SK-N-SH (cell line): ENCODE measurements at regions not wholly inside any gene's neighbourhood (a gene's known extent, or its start where the extent isn't known, plus 50 kb on each side); places are given as distances from the start of the nearest gene placed in this dataset.

Experiments
- CTCF ChIA-PET: fragments of 300-600, 350-600 bp; formaldehyde crosslinking; extraction: SDS; loops from one replicate; lab custom pipeline; 2021; lab: Yijun Ruan, JAX
- POLR2A ChIA-PET: fragments of 350-600 bp; sonication (Branson Sonifier 250); formaldehyde crosslinking; extraction: SDS; loops from one replicate; lab custom pipeline; 2020; ENCODE audit warnings: antibody characterized with exemption, inconsistent platforms; lab: Yijun Ruan, JAX
- DNase-seq: peaks from one replicate; pipeline ENCODE4 v3.0.0; 2012
- H2AFZ ChIP-seq: fragments of 200-600 bp; sonication (generic); 2 replicates; pipeline ENCODE4 v1.8.1; 2016; ENCODE audit warnings: antibody characterized with exemption, mild to moderate bottlenecking, low read depth
- H3F3A ChIP-seq: fragments of 200-600 bp; sonication (generic); replicated peaks from 2 replicates; pipeline ENCODE3; 2016; ENCODE audit warnings: antibody characterized with exemption, mild to moderate bottlenecking; ENCODE audit not compliant: insufficient read depth
- H3K27ac ChIP-seq, 2 experiments: fragments of 200-500 bp in 1 of 2; fragments of 200-600 bp in 1 of 2; sonication (Bioruptor generic) in 1 of 2; sonication (generic), shearing (Covaris generic) in 1 of 2; 2 replicates each; pipeline versions ENCODE4 v1.5.1 to v1.6.1; 2014 to 2016; ENCODE audit warnings: low read depth in 2 of 2, inconsistent platforms in 1 of 2, low read length in 1 of 2, mild to moderate bottlenecking in 1 of 2, mixed read lengths in 1 of 2
- H3K27me3 ChIP-seq: fragments of 200-600 bp; sonication (generic), shearing (Covaris generic); 2 replicates; pipeline ENCODE4 v1.6.1; 2016; ENCODE audit warnings: mixed run types; ENCODE audit not compliant: insufficient read depth
- H3K36me3 ChIP-seq, 2 experiments: fragments of 200-500 bp in 1 of 2; fragments of 200-600 bp in 1 of 2; sonication (Bioruptor generic) in 1 of 2; sonication (generic) in 1 of 2; replicated peaks in 1 of 2; 2 replicates each; pipeline versions ENCODE3 to v1.5.1; 2014 to 2016; ENCODE audit warnings: low read length in 1 of 2, mild to moderate bottlenecking in 1 of 2; ENCODE audit not compliant: insufficient read depth in 2 of 2, control insufficient read depth in 1 of 2
- H3K4me1 ChIP-seq, 2 experiments: fragments of 200-500 bp in 1 of 2; fragments of 200-600 bp in 1 of 2; sonication (Bioruptor generic) in 1 of 2; sonication (generic), shearing (Covaris generic) in 1 of 2; 2 replicates each; pipeline versions ENCODE4 v1.5.1 to v1.6.1; 2014 to 2016; ENCODE audit warnings: low read depth in 1 of 2, low read length in 1 of 2, mixed run types in 1 of 2; ENCODE audit not compliant: insufficient read depth in 2 of 2, control insufficient read depth in 1 of 2
- H3K4me2 ChIP-seq: fragments of 200-600 bp; sonication (generic), shearing (Covaris generic); 2 replicates; pipeline ENCODE4 v1.6.1; 2017; ENCODE audit warnings: mixed run types
- H3K4me3 ChIP-seq, 2 experiments: fragments of 200-500 bp in 1 of 2; fragments of 200-600 bp in 1 of 2; sonication (Bioruptor generic) in 1 of 2; sonication (generic), shearing (Covaris generic) in 1 of 2; 2 replicates each; pipeline versions ENCODE4 v1.5.1 to v1.8.1; 2014 to 2016; ENCODE audit warnings: low read depth in 2 of 2, inconsistent platforms in 1 of 2, low read length in 1 of 2, mild to moderate bottlenecking in 1 of 2, mixed read lengths in 1 of 2, moderate library complexity in 1 of 2
- H3K79me2 ChIP-seq: fragments of 200-600 bp; sonication (generic); 2 replicates; pipeline ENCODE4 v1.8.1; 2017; ENCODE audit warnings: mild to moderate bottlenecking; ENCODE audit not compliant: insufficient read depth
- H3K9ac ChIP-seq: fragments of 200-600 bp; sonication (generic); 2 replicates; pipeline ENCODE4 v1.6.1; 2017; ENCODE audit warnings: mixed run types
- H3K9me2 ChIP-seq: fragments of 200-600 bp; sonication (generic); 2 replicates; pipeline ENCODE4 v1.6.1; 2017; ENCODE audit warnings: mixed run types
- H3K9me3 ChIP-seq: fragments of 200-600 bp; sonication (generic); 2 replicates; pipeline ENCODE4 v1.6.1; 2017; ENCODE audit warnings: mixed run types, mild to moderate bottlenecking, moderate library complexity
- H4K20me1 ChIP-seq: fragments of 200-600 bp; sonication (generic); 2 replicates; pipeline ENCODE4 v1.6.1; 2017; ENCODE audit warnings: mild to moderate bottlenecking, mixed run types; ENCODE audit not compliant: insufficient read depth
- CHD2 ChIP-seq: fragments of 150-350 bp; IDR thresholded peaks from 2 replicates; pipeline ENCODE4 v1.6.1; 2018; ENCODE audit warnings: low read length; ENCODE audit not compliant: partially characterized antibody
- ELF1 ChIP-seq: IDR thresholded peaks from 2 replicates; pipeline ENCODE4 v1.4.0; 2012
- EZH2phosphoT487 ChIP-seq: fragments of 200-600 bp; sonication (generic); IDR thresholded peaks from 2 replicates; pipeline ENCODE4 v1.6.1; 2017; ENCODE audit warnings: low read depth, mixed run types, mild to moderate bottlenecking, antibody characterized with exemption, moderate library complexity, borderline replicate concordance
- FOSL2 ChIP-seq: IDR thresholded peaks from 2 replicates; pipeline ENCODE4 v1.4.0; 2012; ENCODE audit warnings: low read depth, mild to moderate bottlenecking, moderate library complexity, borderline replicate concordance
- FOXJ3 ChIP-seq: sonication (generic); formaldehyde crosslinking; IDR thresholded peaks from 2 replicates; pipeline ENCODE4 v1.5.1; 2020; ENCODE audit warnings: mild to moderate bottlenecking, missing genetic modification reagents
- GABPA ChIP-seq: IDR thresholded peaks from 2 replicates; pipeline ENCODE4 v1.4.0; 2012; ENCODE audit warnings: low read depth, mild to moderate bottlenecking
- JUND ChIP-seq: IDR thresholded peaks from 2 replicates; pipeline ENCODE4 v1.4.0; 2012
- MAX ChIP-seq: IDR thresholded peaks from 2 replicates; pipeline ENCODE4 v1.4.0; 2012; ENCODE audit warnings: low read depth
- POLR2AphosphoS5 ChIP-seq: IDR thresholded peaks from 2 replicates; pipeline ENCODE4 v1.6.1; 2012; ENCODE audit warnings: low read depth, low read length
- RAD21 ChIP-seq: IDR thresholded peaks from 2 replicates; pipeline ENCODE4 v1.6.1; 2012; ENCODE audit warnings: mild to moderate bottlenecking, low read length
- RCOR1 ChIP-seq: fragments of 150-350 bp; IDR thresholded peaks from 2 replicates; pipeline ENCODE4 v1.6.1; 2017; ENCODE audit warnings: antibody characterized with exemption, low read length
- RFX5 ChIP-seq: IDR thresholded peaks from 2 replicates; pipeline ENCODE4 v1.6.1; 2012; ENCODE audit warnings: mild to moderate bottlenecking, improper control_type of control experiment, low read length
- SIN3A ChIP-seq: IDR thresholded peaks from 2 replicates; pipeline ENCODE4 v1.6.1; 2012; ENCODE audit warnings: low read depth, mild to moderate bottlenecking, low read length, moderate library complexity, borderline replicate concordance
- SMC3 ChIP-seq: IDR thresholded peaks from 2 replicates; pipeline ENCODE4 v1.6.1; 2012; ENCODE audit warnings: low read depth, low read length, improper control_type of control experiment
- TCF12 ChIP-seq: IDR thresholded peaks from 2 replicates; pipeline ENCODE4 v1.4.0; 2012
- USF1 ChIP-seq: IDR thresholded peaks from 2 replicates; pipeline ENCODE4 v1.4.0; 2012; ENCODE audit warnings: low read depth, borderline replicate concordance
- YY1 ChIP-seq: IDR thresholded peaks from 2 replicates; pipeline ENCODE4 v1.4.0; 2012; ENCODE audit warnings: low read depth, mild to moderate bottlenecking
- ZBTB33 ChIP-seq: IDR thresholded peaks from 2 replicates; pipeline ENCODE4 v1.4.0; 2012; ENCODE audit warnings: low read depth, borderline replicate concordance
- WGBS: methylation state at CpG from one replicate; pipeline ENCODE4 v1.1.6; 2017; ENCODE audit warnings: low lambda C conversion rate; 5-methylcytosine and 5-hydroxymethylcytosine counted together

GRCh38 chr4:179328627-179329026, 1886.4 kb upstream of the AGA start (continued):
- TF ChIP-seq SMC3 (no peak), ZBTB33 (no peak), FOSL2 (no peak), POLR2AphosphoS5 (no peak)

GRCh38 chr4:179331362-179331761, 1889.1 kb upstream of the AGA start:
- Histone ChIP-seq H3K9ac (no peak overlapping the region), H3K36me3 (no peaks in the 10 kb centered on the region), H3K4me2 (no peak overlapping the region), H3F3A (no peaks in the 10 kb centered on the region), H3K79me2 (no peaks in the 10 kb centered on the region), H3K9me2 (no peaks in the 10 kb centered on the region), H3K9me3 (no peaks in the 10 kb centered on the region), H2AFZ (no peak overlapping the region), H3K4me3 (no peak overlapping the region), H4K20me1 (no peaks in the 10 kb centered on the region), H3K4me1 (no peaks in the 10 kb centered on the region), H3K27ac (no peak overlapping the region), H3K27me3 (no peaks in the 10 kb centered on the region)
- WGBS: 18% methylated on average over 6 of the region's 6 CpGs
- no peak for TF ChIP-seq MAX
- no peak for TF ChIP-seq EZH2phosphoT487
- no peak for TF ChIP-seq RAD21
- TF ChIP-seq YY1: no peak
- no peak for TF ChIP-seq TCF12
- no peak for TF ChIP-seq CHD2
- TF ChIP-seq JUND: no peak
- no peak for TF ChIP-seq POLR2AphosphoS5
- no peak for TF ChIP-seq FOXJ3 (CRISPR knock-in tag)
- no peak for TF ChIP-seq RFX5
- no peak for TF ChIP-seq GABPA
- TF ChIP-seq USF1: no peak
- no peak for TF ChIP-seq SIN3A
- TF ChIP-seq RCOR1: no peak
- TF ChIP-seq ZBTB33: no peak
- TF ChIP-seq ELF1: no peak
- ChIA-PET CTCF (interaction anchor here (2.7 kb wide), 1 partner anchor 24 kb away, joined by 7 read pairs; no protein-coding TSS in a partner anchor), POLR2A (no interaction called here)
- no peak for DNase-seq
